HEK293T (cell line): ENCODE measurements at regions not wholly inside any gene's neighbourhood (a gene's known extent, or its start where the extent isn't known, plus 50 kb on each side); places are given as distances from the start of the nearest gene placed in this dataset.

Experiments used
- BHLHE40 ChIP-seq: fragments of 450-650 bp; IDR thresholded peaks from 2 replicates; pipeline ENCODE4 v1.6.1; 2016; ENCODE audit warnings: mild to moderate bottlenecking, moderate library complexity, borderline replicate concordance
- FOXM1 ChIP-seq: fragments of 450-650 bp; IDR thresholded peaks from 2 replicates; pipeline ENCODE4 v1.6.1; 2017; ENCODE audit warnings: mild to moderate bottlenecking, borderline replicate concordance
- TARDBP ChIP-seq: fragments of 450-650 bp; IDR thresholded peaks from 2 replicates; pipeline ENCODE4 v1.6.1; 2016

DNA sequence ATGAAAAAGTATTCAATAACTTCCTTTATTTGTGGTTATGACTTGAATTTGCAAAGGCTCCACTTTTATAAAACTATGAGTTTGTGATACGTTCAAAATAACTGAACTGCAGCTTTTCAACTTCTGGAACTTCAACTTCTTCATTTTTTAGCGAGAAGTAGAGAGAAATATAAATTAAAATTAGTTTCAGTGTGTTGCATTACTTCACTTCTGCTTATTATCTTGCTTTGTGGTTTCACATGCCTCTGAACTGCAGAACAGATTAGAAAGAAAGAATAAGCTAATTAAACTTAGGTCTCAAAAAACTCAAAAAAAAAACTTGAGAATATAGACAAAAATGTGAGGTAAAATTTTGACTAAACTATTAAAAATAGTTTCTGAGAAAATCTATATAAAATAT is 1073.4 kb downstream of the PCDH17 start:
- TF ChIP-seq BHLHE40 (no peak), FOXM1 (no peak), TARDBP (no peak)
